ENCODE measurements at regions not wholly inside any gene's neighbourhood (a gene's known extent, or its start where the extent isn't known, plus 50 kb on each side); places are given as distances from the start of the nearest gene placed in this dataset.

DNA sequence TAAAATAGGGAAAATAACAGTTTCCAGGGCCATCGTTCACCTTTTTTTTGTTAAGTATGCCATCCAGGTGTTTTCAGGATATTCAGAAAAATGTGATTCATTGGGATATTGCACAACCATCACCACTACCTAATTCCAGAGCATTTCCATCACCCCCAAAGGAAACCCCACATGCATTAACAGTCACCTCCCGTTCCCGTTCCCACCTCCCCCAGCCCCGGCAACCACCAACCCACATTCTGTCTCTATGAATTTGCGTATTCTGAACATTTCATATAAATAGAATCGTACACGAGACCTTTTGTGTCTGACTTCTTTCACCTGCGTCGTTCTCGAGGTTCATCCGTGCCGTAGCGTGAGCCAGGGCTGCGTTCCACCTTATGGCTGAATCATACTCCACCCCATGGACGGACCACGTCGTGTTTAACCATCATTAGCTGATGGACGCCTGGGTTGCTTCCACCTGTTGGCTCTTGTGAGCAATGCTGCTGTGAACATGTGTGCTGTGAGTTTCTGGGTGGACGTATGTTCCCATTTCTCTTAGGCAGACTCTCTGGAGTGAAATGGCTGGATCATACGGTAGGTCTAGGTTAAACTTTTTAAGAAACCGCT is 51.0 kb upstream of the NCOR2 start:
- Histone ChIP-seq H3K27ac (no peak overlapping the region), H3K4me2 (ENCODE audit: low read length) (no peak overlapping the region), H3K4me3 (ENCODE audit: low read depth, low read length) (no peak overlapping the region), H3K27me3 (ENCODE audit: control insufficient read depth, insufficient read depth, low read length) (no peaks in the 10 kb centered on the region), H2AFZ (no peak overlapping the region), H3K79me2 (no peaks in the 10 kb centered on the region), H3K36me3 (ENCODE audit: control insufficient read depth, insufficient read depth, low read length) (no peaks in the 10 kb centered on the region), H3K4me1 (no peaks in the 10 kb centered on the region), H3K9ac (no peak overlapping the region), H3K9me3 (ENCODE audit: control insufficient read depth, low read length) (no peaks in the 10 kb centered on the region)
- TF ChIP-seq, protein P1, sequence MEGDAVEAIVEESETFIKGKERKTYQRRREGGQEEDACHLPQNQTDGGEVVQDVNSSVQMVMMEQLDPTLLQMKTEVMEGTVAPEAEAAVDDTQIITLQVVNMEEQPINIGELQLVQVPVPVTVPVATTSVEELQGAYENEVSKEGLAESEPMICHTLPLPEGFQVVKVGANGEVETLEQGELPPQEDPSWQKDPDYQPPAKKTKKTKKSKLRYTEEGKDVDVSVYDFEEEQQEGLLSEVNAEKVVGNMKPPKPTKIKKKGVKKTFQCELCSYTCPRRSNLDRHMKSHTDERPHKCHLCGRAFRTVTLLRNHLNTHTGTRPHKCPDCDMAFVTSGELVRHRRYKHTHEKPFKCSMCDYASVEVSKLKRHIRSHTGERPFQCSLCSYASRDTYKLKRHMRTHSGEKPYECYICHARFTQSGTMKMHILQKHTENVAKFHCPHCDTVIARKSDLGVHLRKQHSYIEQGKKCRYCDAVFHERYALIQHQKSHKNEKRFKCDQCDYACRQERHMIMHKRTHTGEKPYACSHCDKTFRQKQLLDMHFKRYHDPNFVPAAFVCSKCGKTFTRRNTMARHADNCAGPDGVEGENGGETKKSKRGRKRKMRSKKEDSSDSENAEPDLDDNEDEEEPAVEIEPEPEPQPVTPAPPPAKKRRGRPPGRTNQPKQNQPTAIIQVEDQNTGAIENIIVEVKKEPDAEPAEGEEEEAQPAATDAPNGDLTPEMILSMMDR (IDR thresholded peaks at IDR 0.05) = no peak

DNA sequence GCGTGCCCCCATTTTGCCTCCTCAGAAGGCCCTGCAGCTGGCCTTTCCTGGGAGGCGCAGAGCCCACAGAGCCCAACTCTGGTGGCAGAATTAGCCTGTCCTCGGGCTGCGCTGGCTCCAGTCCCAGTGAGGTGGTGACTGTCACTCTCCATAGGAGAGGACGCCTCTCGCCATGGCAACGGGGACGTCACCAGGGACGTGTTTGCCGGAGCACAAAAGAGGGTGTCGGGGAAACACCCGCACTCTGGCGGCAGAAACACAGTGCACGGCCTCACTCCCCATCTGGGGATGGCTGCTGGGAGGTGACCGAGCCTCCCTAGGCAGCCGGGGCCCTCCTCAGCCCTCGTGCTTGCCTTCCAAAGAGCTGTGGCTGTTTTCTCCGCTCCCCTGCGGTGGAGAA is 50.2 kb upstream of the NCOR2 start:
- H3K27ac ChIP-seq = no peak overlapping the region

More for the DNA sequence above, 50.2 kb upstream of the NCOR2 start:
- H3K4me3 ChIP-seq (ENCODE audit: low read depth, low read length) = no peak overlapping the region
- no peaks in the 10 kb centered on the region for H3K9me3 ChIP-seq (ENCODE audit: control insufficient read depth, low read length)
- no peak overlapping the region for H2AFZ ChIP-seq
- no peaks in the 10 kb centered on the region for H3K27me3 ChIP-seq (ENCODE audit: control insufficient read depth, insufficient read depth, low read length)
- H3K36me3 ChIP-seq (ENCODE audit: control insufficient read depth, insufficient read depth, low read length) = no peaks in the 10 kb centered on the region
- H3K4me1 ChIP-seq = no peaks in the 10 kb centered on the region
- no peak overlapping the region for H3K4me2 ChIP-seq (ENCODE audit: low read length)
- H3K9ac ChIP-seq = no peak overlapping the region
- TF ChIP-seq, protein P1 (IDR thresholded peaks at IDR 0.05) = no peak
- H3K79me2 ChIP-seq = no peaks in the 10 kb centered on the region
